ENCODE measurements at regions not wholly inside any gene's neighbourhood (a gene's known extent, or its start where the extent isn't known, plus 50 kb on each side); places are given as distances from the start of the nearest gene placed in this dataset.
"Not testable (repeated sequence)": the region's sequence is repeated elsewhere in the genome, so short reads cannot be mapped to it uniquely, and the experiment has no call there.

GRCh38 chr17:77837072-77837471 lies 121.4 kb upstream of the TNRC6C start:
- H3K79me1 ChIP-seq (ENCODE audit: low read depth, low read length); H2BK5ac ChIP-seq (ENCODE audit: low read depth, low read length); H3K18ac ChIP-seq (ENCODE audit: extremely low read depth, low read length); DNase-seq (ENCODE audit: low read depth in 1 of 2, low spot score in 2 of 2); H3K23me2 ChIP-seq (ENCODE audit: low read depth, low read length); FAIRE-seq; H2BK120ac ChIP-seq (replicated peaks; ENCODE audit: low read depth, low read length); H3K27ac ChIP-seq (ENCODE audit: low read depth, low read length); H2BK20ac ChIP-seq (ENCODE audit: low read length); POLR2A ChIA-PET (ENCODE audit: partially characterized antibody); H3K36me3 ChIP-seq (ENCODE audit: control insufficient read depth in 2 of 4, insufficient read depth in 4 of 4, low read length in 3 of 4); H2BK12ac ChIP-seq (ENCODE audit: low read depth, low read length); H3K4me2 ChIP-seq (ENCODE audit: insufficient read depth in 1 of 2, low read depth in 2 of 2, low read length in 2 of 2); H3K14ac ChIP-seq (ENCODE audit: insufficient read length); H4K8ac ChIP-seq (ENCODE audit: extremely low read depth, insufficient read depth, low read length); H2BK15ac ChIP-seq (ENCODE audit: low read length); H3K23ac ChIP-seq (ENCODE audit: insufficient read length); H3K4ac ChIP-seq (replicated peaks; ENCODE audit: insufficient read length, low read depth, low read length); H3K9me3 ChIP-seq (ENCODE audit: insufficient read depth in 2 of 2, low read depth in 1 of 2, low read length in 1 of 2); H2AK5ac ChIP-seq (ENCODE audit: low read depth, low read length); H4K20me1 ChIP-seq (replicated peaks in 1 of 2; ENCODE audit: control insufficient read depth in 1 of 2, insufficient read depth in 2 of 2, low read length in 2 of 2); H3K4me3 ChIP-seq (ENCODE audit: extremely low read depth in 1 of 4, insufficient read depth in 2 of 4, low read depth in 3 of 4, low read length in 4 of 4); H4K5ac ChIP-seq (ENCODE audit: insufficient read length, low read depth, low read length); H3K56ac ChIP-seq (replicated peaks; ENCODE audit: insufficient read length, low read depth, low read length); H3K79me2 ChIP-seq (ENCODE audit: control insufficient read depth in 1 of 2, insufficient read depth in 2 of 2, low read length in 2 of 2); H4K91ac ChIP-seq (replicated peaks; ENCODE audit: insufficient read length, low read length); H3K9ac ChIP-seq (replicated peaks in 1 of 4; ENCODE audit: extremely low read depth in 1 of 4, low read depth in 3 of 4, low read length in 3 of 4); H2AFZ ChIP-seq (ENCODE audit: low read length); H3K27me3 ChIP-seq (replicated peaks in 1 of 4; ENCODE audit: control insufficient read depth in 3 of 4, extremely low read depth in 1 of 4, insufficient read depth in 3 of 4, low read length in 3 of 4): not testable (repeated sequence)
- WGBS, 2 experiments (ENCODE audit: extremely low coverage in 1 of 2, insufficient coverage in 1 of 2, insufficient read length in 1 of 2, insufficient replicate concordance in 2 of 2, low coverage in 1 of 2, low lambda C conversion rate in 2 of 2, missing lambda C conversion rate in 1 of 2): 98% methylated on average over 5 of the region's 5 CpGs; no CpG with 5 or more reads in 1 of the 2 experiments
- peaks cover 0 to 14% (median 6%) of the 10 kb centered on the region in 4 experiments; a peak in 4 of 7 replicates for H3K4me1 ChIP-seq (replicated peaks in 1 of 4; ENCODE audit: control insufficient read depth in 3 of 4, insufficient read depth in 4 of 4, low read length in 3 of 4)
- CTCF ChIA-PET (ENCODE audit: partially characterized antibody): interaction anchor here (1.2 kb wide), 1 partner anchor 12 kb away, joined by 3 read pairs; no protein-coding TSS in a partner anchor
